Spleen (tissue), 7 donors: ENCODE measurements at regions not wholly inside any gene's neighbourhood (a gene's known extent, or its start where the extent isn't known, plus 50 kb on each side); places are given as distances from the start of the nearest gene placed in this dataset.

Source experiments
- POLR2A ChIP-seq, 3 donors: fragments of 450-650 bp; IDR thresholded peaks; one replicate each; pipeline ENCODE4 v1.5.1; 2017; ENCODE audit warnings: antibody characterized with exemption in 3 of 3, mild to moderate bottlenecking in 1 of 3
- TF ChIP-seq, protein P1 (sequence below), 11 experiments: fragments of 200-600 bp in 7 of 11; fragments of 450-650 bp in 4 of 11; sonication (generic) in 4 of 11; IDR thresholded peaks in 8 of 11; conservative IDR thresholded peaks in 3 of 11; 1 replicate in 7 of 11; 2 replicates in 4 of 11; pipeline versions ENCODE4 v1.4.0 to v1.8.0; 2016 to 2021; ENCODE audit warnings: antibody characterized with exemption in 11 of 11, inconsistent platforms in 4 of 11, mild to moderate bottlenecking in 1 of 11
- donor health status: DM: no; HTN: no; CAD: no; lungs with moderate emphysema.
- donor health status: DM: no; HTN: no; CAD: no.
- donor health status: DM: no; HTN: no; CAD: no.

DNA sequence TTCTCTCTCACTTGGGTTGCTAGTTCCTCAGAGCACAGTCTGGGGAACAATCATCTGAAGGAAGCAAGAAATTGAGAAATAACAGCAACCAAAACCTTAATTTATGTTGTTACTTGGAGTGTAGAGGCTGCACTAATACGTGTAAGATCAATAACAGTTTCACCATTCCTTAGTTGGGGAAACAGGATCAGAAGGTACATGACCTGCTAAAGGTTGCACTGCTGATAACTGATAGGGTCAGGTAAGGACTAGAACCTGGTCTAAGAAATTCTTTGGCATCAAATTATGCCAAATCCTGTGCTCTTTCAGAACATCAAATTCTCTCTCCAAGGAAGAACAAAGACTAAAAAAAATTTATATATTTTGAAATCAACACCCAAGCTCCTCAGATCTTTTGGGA, 278.6 kb upstream of the C9orf72 start:
- TF ChIP-seq, protein P1, sequence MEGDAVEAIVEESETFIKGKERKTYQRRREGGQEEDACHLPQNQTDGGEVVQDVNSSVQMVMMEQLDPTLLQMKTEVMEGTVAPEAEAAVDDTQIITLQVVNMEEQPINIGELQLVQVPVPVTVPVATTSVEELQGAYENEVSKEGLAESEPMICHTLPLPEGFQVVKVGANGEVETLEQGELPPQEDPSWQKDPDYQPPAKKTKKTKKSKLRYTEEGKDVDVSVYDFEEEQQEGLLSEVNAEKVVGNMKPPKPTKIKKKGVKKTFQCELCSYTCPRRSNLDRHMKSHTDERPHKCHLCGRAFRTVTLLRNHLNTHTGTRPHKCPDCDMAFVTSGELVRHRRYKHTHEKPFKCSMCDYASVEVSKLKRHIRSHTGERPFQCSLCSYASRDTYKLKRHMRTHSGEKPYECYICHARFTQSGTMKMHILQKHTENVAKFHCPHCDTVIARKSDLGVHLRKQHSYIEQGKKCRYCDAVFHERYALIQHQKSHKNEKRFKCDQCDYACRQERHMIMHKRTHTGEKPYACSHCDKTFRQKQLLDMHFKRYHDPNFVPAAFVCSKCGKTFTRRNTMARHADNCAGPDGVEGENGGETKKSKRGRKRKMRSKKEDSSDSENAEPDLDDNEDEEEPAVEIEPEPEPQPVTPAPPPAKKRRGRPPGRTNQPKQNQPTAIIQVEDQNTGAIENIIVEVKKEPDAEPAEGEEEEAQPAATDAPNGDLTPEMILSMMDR (IDR thresholded peaks at IDR 0.05 in 8 of 11, conservative IDR thresholded peaks at IDR 0.05 in 3 of 11) = no peak
- TF ChIP-seq POLR2A (IDR thresholded peaks at IDR 0.05) = no peak
